T-helper 2 cell treated with Interferon-gamma antibody and Interleukin-4, amounts not matched to agents 5 μg/mL and 100 μg/mL, for 36 hours (primary cell): ENCODE measurements at regions not wholly inside any gene's neighbourhood (a gene's known extent, or its start where the extent isn't known, plus 50 kb on each side); places are given as distances from the start of the nearest gene placed in this dataset.

Experiments used
- DNase-seq: peaks from one replicate; pipeline ENCODE4 v3.0.0; 2021; ENCODE audit warnings: low spot score
- H3K27ac Mint-ChIP-seq: one replicate; pipeline ENCODE4 v1.8.0; 2021; ENCODE audit warnings: mild to moderate bottlenecking, mixed read lengths
- H3K27me3 Mint-ChIP-seq: one replicate; pipeline ENCODE4 v1.8.0; 2021; ENCODE audit warnings: low read depth, mixed read lengths
- H3K36me3 Mint-ChIP-seq: one replicate; pipeline ENCODE4 v1.8.0; 2021; ENCODE audit warnings: low read depth, mixed read lengths
- H3K4me1 Mint-ChIP-seq: one replicate; pipeline ENCODE4 v1.8.0; 2021; ENCODE audit warnings: low read depth, mixed read lengths
- H3K4me3 Mint-ChIP-seq: one replicate; pipeline ENCODE4 v1.8.0; 2022; ENCODE audit warnings: mild to moderate bottlenecking, moderate library complexity, mixed read lengths
- H3K9me3 Mint-ChIP-seq: one replicate; pipeline ENCODE4 v1.8.0; 2021; ENCODE audit warnings: mixed read lengths

GRCh38 chr11:122353561-122353960, 237.5 kb upstream of the BLID start:
- Mint-ChIP-seq H3K27me3 (no peaks in the 10 kb centered on the region), H3K9me3 (peaks cover 5% of the 10 kb centered on the region), H3K4me3 (no peak overlapping the region), H3K27ac (no peak overlapping the region), H3K4me1 (no peaks in the 10 kb centered on the region), H3K36me3 (no peaks in the 10 kb centered on the region)
- no peak for DNase-seq

GRCh38 chr11:122348659-122349409, 232.8 kb upstream of the BLID start:
- DNase-seq, result no peak
- H3K4me1 Mint-ChIP-seq, result no peaks in the 10 kb centered on the region
- H3K9me3 Mint-ChIP-seq, result no peaks in the 10 kb centered on the region
- no peak overlapping the region for H3K27ac Mint-ChIP-seq
- H3K27me3 Mint-ChIP-seq, result no peaks in the 10 kb centered on the region
- no peak overlapping the region for H3K4me3 Mint-ChIP-seq
- H3K36me3 Mint-ChIP-seq, result no peaks in the 10 kb centered on the region

GRCh38 chr11:122346006-122346405, 230.0 kb upstream of the BLID start:
- H3K4me1 Mint-ChIP-seq, result no peaks in the 10 kb centered on the region
- H3K27ac Mint-ChIP-seq, result no peak overlapping the region
- H3K4me3 Mint-ChIP-seq, result no peak overlapping the region
- DNase-seq, result no peak
- no peaks in the 10 kb centered on the region for H3K9me3 Mint-ChIP-seq
- no peaks in the 10 kb centered on the region for H3K27me3 Mint-ChIP-seq
- H3K36me3 Mint-ChIP-seq, result no peaks in the 10 kb centered on the region

GRCh38 chr11:122345586-122345985, 229.6 kb upstream of the BLID start:
- no peak for DNase-seq
- Mint-ChIP-seq H3K4me3 (no peak overlapping the region), H3K4me1 (no peaks in the 10 kb centered on the region), H3K9me3 (no peaks in the 10 kb centered on the region), H3K27me3 (no peaks in the 10 kb centered on the region), H3K36me3 (no peaks in the 10 kb centered on the region), H3K27ac (no peak overlapping the region)

GRCh38 chr11:122344215-122344614, 228.2 kb upstream of the BLID start:
- Mint-ChIP-seq H3K36me3 (no peaks in the 10 kb centered on the region), H3K4me1 (no peaks in the 10 kb centered on the region), H3K27me3 (no peaks in the 10 kb centered on the region), H3K9me3 (no peaks in the 10 kb centered on the region), H3K4me3 (no peak overlapping the region), H3K27ac (no peak overlapping the region)
- DNase-seq, result no peak

GRCh38 chr11:122343210-122343609, 227.2 kb upstream of the BLID start:
- Mint-ChIP-seq H3K9me3 (no peaks in the 10 kb centered on the region), H3K4me1 (no peaks in the 10 kb centered on the region), H3K27ac (no peak overlapping the region), H3K4me3 (no peak overlapping the region), H3K27me3 (no peaks in the 10 kb centered on the region), H3K36me3 (no peaks in the 10 kb centered on the region)
- no peak for DNase-seq

GRCh38 chr11:122342089-122342744, 226.2 kb upstream of the BLID start:
- DNase-seq, result no peak
- Mint-ChIP-seq H3K4me1 (no peaks in the 10 kb centered on the region), H3K9me3 (no peaks in the 10 kb centered on the region), H3K4me3 (no peak overlapping the region), H3K27me3 (no peaks in the 10 kb centered on the region), H3K27ac (no peak overlapping the region), H3K36me3 (no peaks in the 10 kb centered on the region)

- H3K27ac Mint-ChIP-seq, result no peak overlapping the region
- H3K9me3 Mint-ChIP-seq, result no peaks in the 10 kb centered on the region
- H3K27me3 Mint-ChIP-seq, result no peaks in the 10 kb centered on the region
- H3K4me3 Mint-ChIP-seq, result no peak overlapping the region
- no peaks in the 10 kb centered on the region for H3K36me3 Mint-ChIP-seq
- H3K4me1 Mint-ChIP-seq, result no peaks in the 10 kb centered on the region
- no peak for DNase-seq
These were observed 225.5 kb upstream of the BLID start for GRCh38 chr11:122341477-122341876.

- no peak for DNase-seq
- no peaks in the 10 kb centered on the region for H3K36me3 Mint-ChIP-seq
- H3K27ac Mint-ChIP-seq, result no peak overlapping the region
- H3K4me3 Mint-ChIP-seq, result no peak overlapping the region
- no peaks in the 10 kb centered on the region for H3K27me3 Mint-ChIP-seq
- no peaks in the 10 kb centered on the region for H3K9me3 Mint-ChIP-seq
- H3K4me1 Mint-ChIP-seq, result no peaks in the 10 kb centered on the region
These were observed 224.7 kb upstream of the BLID start for GRCh38 chr11:122340607-122341290.

- Mint-ChIP-seq H3K27me3 (no peaks in the 10 kb centered on the region), H3K27ac (no peak overlapping the region), H3K4me1 (no peaks in the 10 kb centered on the region), H3K36me3 (no peaks in the 10 kb centered on the region), H3K9me3 (no peaks in the 10 kb centered on the region), H3K4me3 (no peak overlapping the region)
- no peak for DNase-seq
These were observed 223.5 kb upstream of the BLID start for GRCh38 chr11:122339436-122340060.

- Mint-ChIP-seq H3K36me3 (no peaks in the 10 kb centered on the region), H3K4me3 (no peak overlapping the region), H3K27me3 (no peaks in the 10 kb centered on the region), H3K27ac (no peak overlapping the region), H3K9me3 (no peaks in the 10 kb centered on the region), H3K4me1 (no peaks in the 10 kb centered on the region)
- no peak for DNase-seq
These were observed 221.7 kb upstream of the BLID start for GRCh38 chr11:122337704-122338103.

- H3K27me3 Mint-ChIP-seq, result no peaks in the 10 kb centered on the region
- H3K9me3 Mint-ChIP-seq, result no peaks in the 10 kb centered on the region
- DNase-seq, result no peak
- H3K4me1 Mint-ChIP-seq, result no peaks in the 10 kb centered on the region
- no peak overlapping the region for H3K27ac Mint-ChIP-seq
- no peaks in the 10 kb centered on the region for H3K36me3 Mint-ChIP-seq
- H3K4me3 Mint-ChIP-seq, result no peak overlapping the region
These were observed 221.2 kb upstream of the BLID start for GRCh38 chr11:122337241-122337640.

GRCh38 chr11:122336706-122337105, 220.7 kb upstream of the BLID start:
- H3K27ac Mint-ChIP-seq, result no peak overlapping the region
- H3K9me3 Mint-ChIP-seq, result no peaks in the 10 kb centered on the region
- H3K36me3 Mint-ChIP-seq, result no peaks in the 10 kb centered on the region
- no peak overlapping the region for H3K4me3 Mint-ChIP-seq
- DNase-seq, result no peak
- no peaks in the 10 kb centered on the region for H3K27me3 Mint-ChIP-seq
- no peaks in the 10 kb centered on the region for H3K4me1 Mint-ChIP-seq
